GM18951 (cell line): ENCODE measurements at regions not wholly inside any gene's neighbourhood (a gene's known extent, or its start where the extent isn't known, plus 50 kb on each side); places are given as distances from the start of the nearest gene placed in this dataset.
"Not testable (repeated sequence)": the region's sequence is repeated elsewhere in the genome, so short reads cannot be mapped to it uniquely, and the experiment has no call there.

Experiments
- POLR2A ChIP-seq: IDR thresholded peaks from 4 replicates; pipeline ENCODE4 v1.6.1; 2011; ENCODE audit warnings: mild to moderate bottlenecking; ENCODE audit not compliant: insufficient read length, insufficient read depth; ENCODE audit errors: extremely low read depth
- in situ Hi-C: fragments of 300-500 bp; cut with MboI; formaldehyde crosslinking; loops from one replicate; pipeline ENCODE4 v1.12.0; 2022; ENCODE audit warnings: low sequenced_read_pairs, mixed read lengths, inconsistent platforms; ENCODE audit not compliant: unreplicated experiment

DNA sequence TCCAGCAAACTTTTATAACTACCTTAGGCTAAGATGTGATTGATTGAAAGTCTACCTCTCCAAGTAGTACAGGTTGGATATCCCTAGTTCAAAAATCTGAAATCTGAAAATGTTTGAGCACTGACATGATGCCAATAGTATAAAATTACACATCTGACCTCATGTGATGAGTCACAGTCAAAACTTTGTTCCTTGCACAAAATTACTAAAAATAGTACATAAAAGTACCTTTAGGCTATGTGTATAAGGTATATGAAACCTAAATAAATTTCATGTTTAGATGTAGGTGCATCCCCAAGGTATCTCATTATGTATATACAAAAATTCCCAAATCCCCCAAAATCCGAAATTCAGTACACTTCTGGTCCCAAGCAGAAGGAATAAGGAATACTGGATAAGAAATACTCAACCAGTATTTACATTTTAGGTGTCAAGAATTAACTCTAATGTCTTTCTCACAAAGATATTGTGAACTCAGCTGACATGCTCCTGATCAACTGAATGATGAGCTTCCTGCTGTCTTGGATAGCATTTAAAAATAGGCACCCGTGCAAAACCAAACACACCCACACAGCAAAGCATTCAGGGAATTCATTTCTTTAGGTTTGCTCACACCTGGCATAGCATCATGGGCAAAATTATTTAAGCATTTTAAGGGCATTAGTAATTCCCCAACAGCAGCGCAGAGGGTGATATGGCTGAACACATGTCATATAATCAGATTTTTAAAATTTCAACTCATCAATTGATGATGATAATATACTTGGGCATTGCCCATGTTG, 497.4 kb upstream of the MEIS1 start:
- in situ Hi-C loops: no loop called here

DNA sequence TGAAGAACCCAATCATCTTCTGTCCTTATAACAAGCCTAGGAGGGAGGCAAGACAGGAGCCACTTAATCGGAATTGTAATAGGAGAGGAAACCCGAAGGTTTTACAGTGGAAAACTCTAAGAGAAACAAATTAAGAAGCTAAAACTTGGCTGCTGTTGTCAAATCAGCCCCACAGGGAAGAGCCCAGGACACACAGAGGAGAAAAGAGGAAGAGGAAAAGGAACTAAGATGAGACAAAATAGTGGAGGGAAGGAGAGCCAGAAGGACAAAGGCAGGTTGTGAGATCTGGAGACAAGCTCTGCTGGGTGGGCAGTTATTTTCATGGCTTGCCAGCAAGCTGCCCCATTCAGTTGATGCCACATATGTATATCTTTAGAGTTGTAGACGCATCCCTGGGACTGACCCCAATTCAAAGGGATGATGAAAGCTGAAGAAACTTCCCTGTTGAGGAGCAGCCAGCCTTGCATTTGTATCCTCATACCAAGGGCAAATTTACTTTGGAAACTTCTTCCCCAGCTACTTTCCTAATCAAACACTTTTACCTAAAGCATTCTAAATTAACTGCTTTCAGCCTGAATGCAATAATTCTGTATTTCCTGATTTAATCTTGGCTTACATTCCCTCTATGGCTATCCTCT, 499.8 kb upstream of the MEIS1 start:
- TF ChIP-seq POLR2A: no peak
- in situ Hi-C loops: no loop called here

More for the DNA sequence above, 497.4 kb upstream of the MEIS1 start:
- TF ChIP-seq POLR2A: no peak

DNA sequence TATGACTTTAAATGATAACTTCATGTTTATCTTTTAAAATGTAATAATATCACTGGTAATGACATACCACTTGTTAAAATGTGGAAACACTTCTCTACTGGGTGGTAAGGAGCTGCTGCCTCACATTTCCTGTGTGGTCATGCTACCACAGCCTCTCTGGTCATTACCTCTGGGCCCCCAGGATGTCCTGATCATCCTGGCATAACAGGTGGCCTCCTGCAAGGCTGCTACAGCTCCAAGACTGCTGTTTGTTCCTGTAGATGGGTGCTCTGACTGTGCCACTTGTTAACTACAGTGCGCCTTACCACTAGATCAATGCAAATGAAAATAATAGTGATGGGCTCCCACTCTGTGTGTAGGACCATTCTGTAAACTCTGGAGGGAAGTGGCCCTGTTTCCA, 500.2 kb upstream of the SPRED2 start:
- no peak for TF ChIP-seq POLR2A
- in situ Hi-C loops: no loop called here

DNA sequence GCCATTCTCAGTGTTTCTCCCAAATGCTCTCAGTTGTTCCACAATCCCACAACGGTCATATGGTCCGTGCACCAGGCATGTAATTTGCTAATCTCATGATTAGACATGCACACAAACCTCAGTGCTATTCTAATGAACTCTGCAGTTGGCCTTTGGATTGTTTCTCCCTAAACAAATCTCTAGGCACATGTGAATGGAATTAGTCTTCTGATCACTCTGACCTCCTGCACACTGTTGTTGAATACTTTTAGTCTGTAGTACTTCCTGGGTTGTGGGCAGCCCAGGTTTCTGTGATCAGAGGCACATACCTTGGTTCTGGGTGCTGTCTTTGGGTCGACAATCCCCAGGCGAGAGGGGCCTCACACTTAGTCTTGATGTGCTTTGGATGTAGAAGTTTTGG, 498.7 kb upstream of the SPRED2 start:
- TF ChIP-seq POLR2A: no peak
- in situ Hi-C loops: no loop called here

DNA sequence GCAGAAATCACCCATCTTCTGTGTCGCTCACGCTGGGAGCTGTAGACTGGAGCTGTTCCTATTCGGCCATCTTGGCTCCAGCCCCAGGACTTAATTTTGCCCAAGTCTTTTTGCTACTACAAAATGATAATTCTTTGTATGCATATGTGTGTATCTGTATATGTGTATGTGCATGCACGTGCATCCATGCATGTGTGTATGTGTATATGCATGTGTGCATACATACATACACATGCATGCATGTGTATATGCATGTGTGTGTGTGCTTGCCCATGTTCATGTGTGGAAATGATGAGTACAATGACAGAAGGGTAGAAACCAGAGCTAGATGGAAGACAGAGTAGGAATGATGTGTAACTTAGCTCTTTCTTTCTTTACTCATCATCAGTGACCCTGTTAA, 497.9 kb upstream of the SPRED2 start:
- no peak for TF ChIP-seq POLR2A
- in situ Hi-C loops: no loop called here

DNA sequence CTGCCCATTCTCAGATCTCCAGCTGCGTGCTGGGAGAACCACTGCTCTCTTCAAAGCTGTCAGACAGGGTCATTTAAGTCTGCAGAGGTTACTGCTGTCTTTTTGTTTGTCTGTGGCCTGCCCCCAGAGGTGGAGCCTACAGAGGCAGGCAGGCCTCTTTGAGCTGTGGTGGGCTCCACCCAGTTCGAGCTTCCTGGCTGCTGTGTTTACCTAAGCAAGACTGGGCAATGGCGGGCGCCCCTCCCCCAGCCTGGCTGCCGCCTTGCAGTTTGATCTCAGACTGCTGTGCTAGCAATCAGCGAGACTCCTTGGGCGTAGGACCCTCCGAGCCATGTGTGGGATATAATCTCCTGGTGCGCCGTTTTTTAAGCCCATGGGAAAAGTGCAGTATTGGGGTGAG, 497.3 kb upstream of the SPRED2 start:
- in situ Hi-C loops: not testable (repeated sequence)

DNA sequence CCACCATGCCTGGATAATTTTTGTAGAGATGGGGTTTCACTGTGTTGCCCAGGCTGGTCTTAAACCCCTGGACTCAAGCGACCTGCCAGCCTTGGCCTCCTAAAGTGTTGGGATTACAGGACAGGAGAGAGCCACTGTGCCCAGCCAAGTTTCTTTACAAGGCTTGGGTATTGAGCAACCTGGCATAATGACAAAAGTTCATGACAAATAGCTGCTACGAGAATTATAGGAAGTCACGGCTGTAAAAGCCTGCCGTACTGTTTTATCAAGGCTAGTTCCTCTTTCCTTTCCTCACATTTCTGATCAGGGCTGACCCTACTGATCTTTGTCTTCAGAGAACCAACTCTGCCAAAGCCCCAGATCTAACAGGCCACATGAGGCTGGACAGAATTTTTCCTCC, 490.4 kb upstream of the SPRED2 start:
- in situ Hi-C loops: no loop called here
- TF ChIP-seq POLR2A: no peak

DNA sequence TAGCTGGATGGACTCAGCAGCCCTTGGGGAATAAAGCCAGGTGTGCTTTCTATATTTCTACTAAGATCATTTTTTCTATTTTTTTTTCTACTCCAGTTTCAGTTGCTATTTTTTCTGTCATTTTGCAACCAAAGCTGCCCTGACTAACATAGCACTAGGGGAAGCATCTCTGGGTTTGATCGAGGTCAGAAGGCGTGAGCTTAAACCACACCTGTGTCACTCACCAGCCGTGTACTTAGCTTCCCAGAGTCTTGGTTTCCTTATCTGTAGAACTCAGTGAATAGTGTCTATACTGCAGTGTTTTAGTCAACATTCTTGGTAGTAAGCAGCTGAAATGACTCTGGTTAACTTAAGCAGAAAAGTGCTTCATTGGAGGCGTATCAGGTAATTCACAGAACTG, 489.6 kb upstream of the SPRED2 start:
- in situ Hi-C loops: no loop called here

DNA sequence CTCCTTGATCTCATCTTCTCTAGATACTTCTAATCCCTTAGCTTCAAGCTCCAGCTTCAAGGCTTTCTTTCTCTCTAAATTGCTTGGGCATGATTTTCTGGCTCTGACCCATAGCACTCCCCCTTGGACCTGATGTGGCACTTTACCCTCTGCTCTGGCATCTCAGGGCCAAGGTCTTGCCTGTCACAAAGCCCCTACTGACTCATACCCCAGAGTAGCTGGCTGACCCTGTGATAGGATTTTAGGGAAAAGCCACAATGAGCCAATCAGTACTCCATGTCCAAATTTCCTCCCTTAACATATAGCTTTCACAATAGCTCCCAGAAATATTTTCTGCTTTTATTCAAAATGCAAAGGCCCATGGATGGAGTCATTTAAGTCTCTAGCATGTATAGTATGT, 488.7 kb upstream of the SPRED2 start:
- in situ Hi-C loops: no loop called here
- TF ChIP-seq POLR2A: no peak

More for the DNA sequence above, 489.6 kb upstream of the SPRED2 start:
- no peak for TF ChIP-seq POLR2A

DNA sequence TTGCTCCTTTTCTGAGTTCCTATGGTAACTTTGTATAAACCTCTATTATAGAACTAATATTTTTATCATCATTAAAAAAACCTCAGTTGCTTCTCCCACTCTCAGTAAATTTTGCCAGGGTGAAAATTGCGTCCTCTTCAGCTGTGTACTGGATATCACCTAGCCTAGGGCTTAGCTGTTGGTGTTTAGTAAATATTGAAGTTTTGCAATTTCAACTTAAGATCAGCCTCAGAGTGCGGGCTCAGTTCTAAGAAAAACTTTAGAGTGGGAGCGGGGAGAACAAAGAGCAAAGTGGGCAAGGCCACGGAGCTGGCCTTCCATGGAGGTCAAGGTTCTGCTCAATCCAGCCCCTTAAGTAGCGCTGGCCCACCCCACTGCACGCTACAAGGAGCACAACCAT, 488.3 kb upstream of the SPRED2 start:
- TF ChIP-seq POLR2A: no peak
- in situ Hi-C loops: no loop called here

DNA sequence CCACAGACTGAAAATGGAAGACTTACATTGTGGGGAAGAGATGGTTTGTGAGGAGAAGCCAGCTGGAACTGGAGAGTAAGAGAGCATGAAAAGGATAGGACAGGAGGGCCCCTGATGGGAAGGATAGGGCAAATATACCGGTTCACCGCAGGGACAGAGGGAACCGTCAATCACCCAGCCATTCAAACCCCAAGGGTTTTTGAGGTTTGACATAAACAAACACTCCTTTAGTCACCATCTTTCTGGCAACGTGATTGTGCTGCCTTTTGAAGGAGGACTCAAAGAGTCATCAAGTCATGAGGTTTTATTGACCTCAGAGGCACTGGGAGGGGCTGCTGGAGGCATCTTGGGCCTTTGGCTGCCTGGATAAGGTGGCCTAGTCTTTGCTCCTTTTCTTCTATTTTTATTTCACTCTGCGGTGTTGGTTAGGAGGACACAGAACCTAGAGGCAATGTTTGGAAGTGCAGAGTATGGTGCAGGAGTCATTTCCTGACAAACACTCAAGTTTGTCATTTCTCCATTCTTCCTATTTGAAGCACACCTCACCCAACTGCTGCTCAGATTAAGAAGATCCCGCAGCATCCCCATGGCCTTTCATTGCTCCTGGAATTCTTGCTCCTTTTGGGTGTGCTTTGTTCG, 487.3 kb upstream of the SPRED2 start:
- in situ Hi-C loops: no loop called here
- no peak for TF ChIP-seq POLR2A

DNA sequence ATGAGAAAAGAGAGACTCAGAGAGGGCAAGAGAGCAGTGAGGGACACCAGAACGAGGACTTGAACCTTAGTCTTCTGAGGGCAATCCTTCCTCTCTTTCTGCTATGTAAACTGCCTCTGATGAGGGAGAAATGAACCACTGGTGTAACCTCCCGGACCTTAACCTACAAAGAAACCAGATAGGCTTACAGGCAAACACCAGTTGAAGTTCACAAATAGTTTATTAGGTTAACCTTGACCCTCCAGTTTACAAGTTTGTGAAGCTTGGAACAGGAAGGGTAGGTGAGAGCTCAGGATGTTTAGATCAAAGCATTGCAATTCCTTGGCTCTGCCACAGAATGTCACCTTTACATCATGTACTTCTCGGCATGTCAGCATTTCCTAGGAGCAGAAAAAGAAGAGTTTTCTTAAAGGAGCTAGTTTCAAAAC, 486.4 kb upstream of the SPRED2 start:
- TF ChIP-seq POLR2A: no peak

DNA sequence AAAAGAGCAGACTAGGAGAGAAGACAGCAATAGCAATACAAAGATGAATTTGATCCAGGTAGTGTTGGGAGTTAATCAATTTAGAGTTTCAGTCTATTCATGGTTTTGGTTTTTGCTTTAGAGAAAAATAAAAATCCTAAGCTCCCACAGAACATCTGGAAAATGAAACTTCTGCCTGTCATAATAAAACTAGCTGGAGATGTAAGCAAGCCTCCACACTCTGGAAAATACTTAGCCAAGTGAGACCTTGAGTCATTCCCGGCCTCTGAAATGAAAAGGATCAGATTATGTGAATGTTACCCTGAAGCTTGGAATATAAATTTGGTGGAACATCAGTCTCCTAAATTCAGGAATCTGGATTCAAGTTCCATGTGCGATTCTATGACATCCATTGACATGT, 485.6 kb upstream of the SPRED2 start:
- in situ Hi-C loops: no loop called here
- TF ChIP-seq POLR2A: no peak

More for the DNA sequence above, 486.4 kb upstream of the SPRED2 start:
- in situ Hi-C loops: no loop called here

DNA sequence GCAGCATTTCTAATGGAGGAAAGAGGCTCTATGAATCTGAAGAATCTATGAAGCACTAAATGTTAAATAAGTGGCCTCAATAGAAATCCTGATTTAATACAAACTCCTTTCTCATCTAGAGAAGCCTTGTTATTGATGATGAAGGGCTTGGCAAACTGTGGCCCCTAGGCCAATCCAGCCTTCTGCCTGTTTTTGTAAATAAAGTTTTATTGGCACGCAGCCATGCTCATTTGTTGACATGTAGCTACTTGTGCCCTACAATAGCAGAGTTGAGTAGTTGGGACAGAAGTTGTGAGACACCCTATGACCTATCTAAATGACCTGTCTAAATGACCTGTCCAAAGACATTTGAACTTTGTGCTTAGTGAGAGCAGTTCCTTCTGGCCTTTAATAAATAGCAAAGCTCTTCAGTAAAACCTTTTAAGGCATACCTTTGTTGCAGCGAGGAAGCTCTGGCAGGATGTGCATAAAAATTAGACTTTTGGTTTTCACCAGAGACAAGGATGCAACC, 484.4 kb upstream of the SPRED2 start:
- TF ChIP-seq POLR2A: no peak
- in situ Hi-C loops: no loop called here
